Type B pancreatic cell (in vitro differentiated cells): ENCODE measurements at regions not wholly inside any gene's neighbourhood (a gene's known extent, or its start where the extent isn't known, plus 50 kb on each side); places are given as distances from the start of the nearest gene placed in this dataset.

ENCODE experiments used
- DNase-seq: peaks from one replicate; pipeline ENCODE4 v3.0.0; 2021; ENCODE audit warnings: mixed read lengths; ENCODE audit not compliant: unreplicated experiment; ENCODE audit errors: extremely low spot score
- H3K27ac Mint-ChIP-seq: 2 replicates; pipeline ENCODE4 v1.8.0; 2021; ENCODE audit warnings: mild to moderate bottlenecking, mixed read lengths
- H3K27me3 Mint-ChIP-seq: 2 replicates; pipeline ENCODE4 v1.8.0; 2021; ENCODE audit warnings: mixed read lengths
- H3K36me3 Mint-ChIP-seq: 2 replicates; pipeline ENCODE4 v1.8.0; 2021; ENCODE audit warnings: mixed read lengths
- H3K4me1 Mint-ChIP-seq: one replicate; pipeline ENCODE4 v1.8.0; 2021; ENCODE audit warnings: mixed read lengths; ENCODE audit not compliant: unreplicated experiment
- H3K4me3 Mint-ChIP-seq: 2 replicates; pipeline ENCODE4 v1.8.0; 2021; ENCODE audit warnings: mild to moderate bottlenecking, mixed read lengths
- H3K9me3 Mint-ChIP-seq: 2 replicates; pipeline ENCODE4 v1.8.0; 2021; ENCODE audit warnings: mixed read lengths
- CTCF ChIP-seq: fragments of 200-600 bp; sonication (generic); conservative IDR thresholded peaks from 2 replicates; pipeline ENCODE4 v1.5.0; 2021; ENCODE audit warnings: antibody characterized with exemption, mild to moderate bottlenecking

GRCh38 chr9:90421786-90422185 is 220.8 kb downstream of the DIRAS2 start:
- no peaks in the 10 kb centered on the region for H3K27me3 Mint-ChIP-seq
- no peak for TF ChIP-seq CTCF
- H3K4me1 Mint-ChIP-seq, result peaks cover 10% of the 10 kb centered on the region
- H3K36me3 Mint-ChIP-seq, result no peaks in the 10 kb centered on the region
- no peak overlapping the region for H3K27ac Mint-ChIP-seq
- no peak overlapping the region for H3K4me3 Mint-ChIP-seq
- no peak for DNase-seq
- H3K9me3 Mint-ChIP-seq, result no peaks in the 10 kb centered on the region

GRCh38 chr9:90423661-90424193 is 218.9 kb downstream of the DIRAS2 start:
- no peak overlapping the region for H3K27ac Mint-ChIP-seq
- no peak for TF ChIP-seq CTCF
- peaks cover 13% of the 10 kb centered on the region for H3K4me1 Mint-ChIP-seq
- H3K27me3 Mint-ChIP-seq, result no peaks in the 10 kb centered on the region
- H3K9me3 Mint-ChIP-seq, result no peaks in the 10 kb centered on the region
- no peaks in the 10 kb centered on the region for H3K36me3 Mint-ChIP-seq
- DNase-seq, result no peak
- H3K4me3 Mint-ChIP-seq, result peak overlapping the region; percentile 18

GRCh38 chr9:90428517-90428916 is 214.1 kb downstream of the DIRAS2 start:
- Mint-ChIP-seq H3K27me3 (no peaks in the 10 kb centered on the region), H3K4me3 (no peak overlapping the region), H3K4me1 (peaks cover 22% of the 10 kb centered on the region), H3K9me3 (no peaks in the 10 kb centered on the region), H3K36me3 (no peaks in the 10 kb centered on the region), H3K27ac (no peak overlapping the region)
- no peak for DNase-seq
- TF ChIP-seq CTCF, result no peak

GRCh38 chr9:90432951-90433350 is 209.7 kb downstream of the DIRAS2 start:
- Mint-ChIP-seq H3K4me1 (peaks cover 26% of the 10 kb centered on the region), H3K4me3 (peak overlapping the region; percentile 85), H3K9me3 (no peaks in the 10 kb centered on the region), H3K27me3 (no peaks in the 10 kb centered on the region), H3K27ac (peak overlapping the region; percentile 99), H3K36me3 (no peaks in the 10 kb centered on the region)
- no peak for DNase-seq
- no peak for TF ChIP-seq CTCF

GRCh38 chr9:90433398-90433941 is 209.2 kb downstream of the DIRAS2 start:
- no peaks in the 10 kb centered on the region for H3K36me3 Mint-ChIP-seq
- no peaks in the 10 kb centered on the region for H3K27me3 Mint-ChIP-seq
- H3K27ac Mint-ChIP-seq, result peak overlapping the region; percentile 99
- H3K9me3 Mint-ChIP-seq, result peaks cover 2% of the 10 kb centered on the region
- H3K4me3 Mint-ChIP-seq, result peak overlapping the region; percentile 85
- TF ChIP-seq CTCF, result no peak
- DNase-seq, result peak; percentile 75
- H3K4me1 Mint-ChIP-seq, result peaks cover 26% of the 10 kb centered on the region
